ENCODE measurements at regions not wholly inside any gene's neighbourhood (a gene's known extent, or its start where the extent isn't known, plus 50 kb on each side); places are given as distances from the start of the nearest gene placed in this dataset.

- Histone ChIP-seq H3K79me2 (replicated peaks; ENCODE audit: insufficient read depth, low read length) (no peaks in the 10 kb centered on the region), H2AFZ (ENCODE audit: low read depth, low read length) (no peak overlapping the region), H4K20me1 (ENCODE audit: insufficient read depth) (no peaks in the 10 kb centered on the region), H3K9me3 (ENCODE audit: low read length) (no peaks in the 10 kb centered on the region), H3K27me3 (ENCODE audit: insufficient read depth, low read depth, low read length) (no peaks in the 10 kb centered on the region), H3K36me3 (ENCODE audit: insufficient read depth, low read length) (no peaks in the 10 kb centered on the region), H3K9me2 (ENCODE audit: insufficient read depth, low read length) (no peaks in the 10 kb centered on the region), H3K27ac (ENCODE audit: low read length) (no peak overlapping the region), H3K4me3 (ENCODE audit: low read length) (no peak overlapping the region), H3K4me2 (ENCODE audit: low read length) (no peak overlapping the region), H3K9ac (ENCODE audit: low read length) (no peak overlapping the region), H3F3A (ENCODE audit: insufficient read depth, low read length, poor library complexity, severe bottlenecking) (no peaks in the 10 kb centered on the region)
- TF ChIP-seq SMC3 (conservative IDR thresholded peaks at IDR 0.05; ENCODE audit: poor library complexity) (no peak), TAF1 (IDR thresholded peaks at IDR 0.05; ENCODE audit: low read depth) (no peak), EZH2 (IDR thresholded peaks at IDR 0.05; ENCODE audit: borderline replicate concordance, insufficient read depth, low read length, poor library complexity, severe bottlenecking) (no peak), REST (IDR thresholded peaks at IDR 0.05; ENCODE audit: borderline replicate concordance) (no peak), EP300 (conservative IDR thresholded peaks at IDR 0.05; ENCODE audit: poor library complexity, severe bottlenecking) (no peak), CTCF (IDR thresholded peaks at IDR 0.05; ENCODE audit: poor library complexity, severe bottlenecking) (no peak), MXI1 (conservative IDR thresholded peaks at IDR 0.05; ENCODE audit: poor library complexity, severe bottlenecking) (no peak), RAD21 (conservative IDR thresholded peaks at IDR 0.05) (no peak), POLR2AphosphoS5 (IDR thresholded peaks at IDR 0.05) (no peak)
These were observed 77.1 kb downstream of the FBXO5 start for GRCh38 chr6:152905551-152906299.

GRCh38 chr6:152909241-152909640, 73.6 kb downstream of the FBXO5 start:
- H3K79me2 ChIP-seq (replicated peaks; ENCODE audit: insufficient read depth, low read length): no peaks in the 10 kb centered on the region
- no peaks in the 10 kb centered on the region for H4K20me1 ChIP-seq (ENCODE audit: insufficient read depth)
- no peaks in the 10 kb centered on the region for H3K36me3 ChIP-seq (ENCODE audit: insufficient read depth, low read length)

More at GRCh38 chr6:152909241-152909640, 73.6 kb downstream of the FBXO5 start:
- no peak overlapping the region for H3K4me2 ChIP-seq (ENCODE audit: low read length)
- no peak overlapping the region for H3K4me3 ChIP-seq (ENCODE audit: low read length)
- H3K27me3 ChIP-seq (ENCODE audit: insufficient read depth, low read depth, low read length): no peaks in the 10 kb centered on the region
- no peaks in the 10 kb centered on the region for H3K9me3 ChIP-seq (ENCODE audit: low read length)
- H2AFZ ChIP-seq (ENCODE audit: low read depth, low read length): no peak overlapping the region
- no peak for TF ChIP-seq EP300 (conservative IDR thresholded peaks at IDR 0.05; ENCODE audit: poor library complexity, severe bottlenecking)
- no peak for TF ChIP-seq TAF1 (IDR thresholded peaks at IDR 0.05; ENCODE audit: low read depth)
- TF ChIP-seq MXI1 (conservative IDR thresholded peaks at IDR 0.05; ENCODE audit: poor library complexity, severe bottlenecking): no peak
- no peak for TF ChIP-seq EZH2 (IDR thresholded peaks at IDR 0.05; ENCODE audit: borderline replicate concordance, insufficient read depth, low read length, poor library complexity, severe bottlenecking)
- TF ChIP-seq SMC3 (conservative IDR thresholded peaks at IDR 0.05; ENCODE audit: poor library complexity): no peak
- no peak for TF ChIP-seq POLR2AphosphoS5 (IDR thresholded peaks at IDR 0.05)
- no peak for TF ChIP-seq RAD21 (conservative IDR thresholded peaks at IDR 0.05)
- TF ChIP-seq REST (IDR thresholded peaks at IDR 0.05; ENCODE audit: borderline replicate concordance): no peak
- TF ChIP-seq CTCF (IDR thresholded peaks at IDR 0.05; ENCODE audit: poor library complexity, severe bottlenecking): no peak
- H3K27ac ChIP-seq (ENCODE audit: low read length): no peak overlapping the region
- H3K9me2 ChIP-seq (ENCODE audit: insufficient read depth, low read length): no peaks in the 10 kb centered on the region
- no peak overlapping the region for H3K9ac ChIP-seq (ENCODE audit: low read length)
- H3F3A ChIP-seq (ENCODE audit: insufficient read depth, low read length, poor library complexity, severe bottlenecking): no peaks in the 10 kb centered on the region
